Neural progenitor cell (in vitro differentiated cells): ENCODE measurements at regions not wholly inside any gene's neighbourhood (a gene's known extent, or its start where the extent isn't known, plus 50 kb on each side); places are given as distances from the start of the nearest gene placed in this dataset.

Experiments
- DNase-seq: peaks from one replicate; pipeline ENCODE4 v3.0.0-alpha.2; 2016; ENCODE audit warnings: low spot score
- H2AFZ ChIP-seq: fragments of 200-600 bp; sonication (generic); replicated peaks from 2 replicates; pipeline ENCODE4 v1.6.1; 2016; ENCODE audit warnings: antibody characterized with exemption
- H3F3A ChIP-seq: fragments of 200-600 bp; sonication (generic); 2 replicates; pipeline ENCODE4 v1.6.1; 2016; ENCODE audit warnings: antibody characterized with exemption, low read depth
- H3K27ac ChIP-seq: fragments of 200-600 bp; sonication (generic); 2 replicates; pipeline ENCODE4 v1.5.1; 2016; ENCODE audit warnings: mild to moderate bottlenecking
- H3K27me3 ChIP-seq: fragments of 200-600 bp; sonication (generic); 2 replicates; pipeline ENCODE4 v1.6.1; 2016; ENCODE audit warnings: mild to moderate bottlenecking, moderate library complexity
- H3K36me3 ChIP-seq: fragments of 200-600 bp; sonication (generic); 2 replicates; pipeline ENCODE4 v1.5.1; 2016
- H3K4me1 ChIP-seq: fragments of 200-600 bp; sonication (generic); 2 replicates; pipeline ENCODE4 v1.6.1; 2016; ENCODE audit warnings: mixed run types
- H3K4me2 ChIP-seq: fragments of 200-600 bp; sonication (generic); 2 replicates; pipeline ENCODE4 v1.6.1; 2016
- H3K4me3 ChIP-seq: fragments of 200-600 bp; sonication (generic); 2 replicates; pipeline ENCODE4 v1.5.1; 2016
- H3K79me2 ChIP-seq: fragments of 200-600 bp; sonication (generic); 2 replicates; pipeline ENCODE4 v1.6.1; 2016; ENCODE audit warnings: low read depth
- H3K9ac ChIP-seq: fragments of 200-600 bp; sonication (generic); 2 replicates; pipeline ENCODE4 v1.6.1; 2016
- H3K9me3 ChIP-seq: fragments of 200-600 bp; sonication (generic); 2 replicates; pipeline ENCODE4 v1.5.1; 2016; ENCODE audit warnings: low read depth
- H4K20me1 ChIP-seq: fragments of 200-600 bp; sonication (generic); 2 replicates; pipeline ENCODE4 v1.6.1; 2016; ENCODE audit warnings: low read depth
- H3K27ac Mint-ChIP-seq: 3 replicates; pipeline ENCODE4 v1.8.0; 2021; ENCODE audit warnings: mixed read lengths
- H3K27me3 Mint-ChIP-seq: 2 replicates; pipeline ENCODE4 v1.8.0; 2022; ENCODE audit warnings: low read depth, mild to moderate bottlenecking, inconsistent platforms, moderate library complexity, mixed read lengths; ENCODE audit not compliant: insufficient read depth
- H3K36me3 Mint-ChIP-seq: 3 replicates; pipeline ENCODE4 v1.8.0; 2021; ENCODE audit warnings: mixed read lengths
- H3K4me1 Mint-ChIP-seq: 3 replicates; pipeline ENCODE4 v1.8.0; 2021; ENCODE audit warnings: mixed read lengths
- H3K4me3 Mint-ChIP-seq: 3 replicates; pipeline ENCODE4 v1.8.0; 2021; ENCODE audit warnings: mild to moderate bottlenecking, moderate library complexity, mixed read lengths
- H3K9me3 Mint-ChIP-seq: 3 replicates; pipeline ENCODE4 v1.8.0; 2020; ENCODE audit warnings: mixed read lengths
- EZH2 ChIP-seq: fragments of 200-600 bp; sonication (generic); IDR thresholded peaks from 2 replicates; pipeline ENCODE4 v1.6.1; 2017; ENCODE audit warnings: antibody characterized with exemption, mild to moderate bottlenecking, moderate library complexity
- EZH2phosphoT487 ChIP-seq: fragments of 200-600 bp; sonication (generic); IDR thresholded peaks from 2 replicates; pipeline ENCODE4 v1.6.1; 2017; ENCODE audit warnings: antibody characterized with exemption
- TF ChIP-seq, protein P1 (sequence below): fragments of 200-600 bp; sonication (generic); IDR thresholded peaks from 2 replicates; pipeline ENCODE4 v1.5.1; 2017; ENCODE audit warnings: antibody characterized with exemption, mild to moderate bottlenecking

DNA sequence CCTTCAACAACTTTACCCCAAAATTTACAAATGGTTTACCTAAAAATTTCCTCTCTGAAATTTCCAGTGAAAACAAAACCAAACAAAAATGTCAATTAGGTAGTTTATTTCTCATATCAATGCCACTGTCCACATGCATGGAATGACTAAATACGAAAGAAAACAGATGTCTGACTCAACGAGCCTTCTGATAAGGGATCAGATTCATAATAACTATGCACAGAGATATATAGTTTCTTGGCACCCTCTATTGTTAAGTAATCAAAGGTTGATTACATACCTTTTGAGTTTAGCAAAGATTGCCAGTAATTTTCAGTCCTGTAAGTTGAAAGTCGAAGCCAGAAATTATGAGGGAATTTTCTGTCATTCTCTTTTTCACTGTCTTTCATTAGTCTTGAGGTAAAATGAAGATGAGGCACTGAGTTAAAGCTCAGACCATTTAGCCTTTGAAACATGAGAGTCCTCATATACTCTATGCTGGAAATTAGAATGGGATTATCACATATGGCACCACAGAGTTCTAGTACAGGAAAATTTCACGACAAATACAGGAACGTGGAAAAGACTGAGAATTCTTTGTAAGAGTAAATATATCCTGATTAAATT lies 519.1 kb upstream of the ANKRD30A start:
- H3K4me2 ChIP-seq = no peak overlapping the region

DNA sequence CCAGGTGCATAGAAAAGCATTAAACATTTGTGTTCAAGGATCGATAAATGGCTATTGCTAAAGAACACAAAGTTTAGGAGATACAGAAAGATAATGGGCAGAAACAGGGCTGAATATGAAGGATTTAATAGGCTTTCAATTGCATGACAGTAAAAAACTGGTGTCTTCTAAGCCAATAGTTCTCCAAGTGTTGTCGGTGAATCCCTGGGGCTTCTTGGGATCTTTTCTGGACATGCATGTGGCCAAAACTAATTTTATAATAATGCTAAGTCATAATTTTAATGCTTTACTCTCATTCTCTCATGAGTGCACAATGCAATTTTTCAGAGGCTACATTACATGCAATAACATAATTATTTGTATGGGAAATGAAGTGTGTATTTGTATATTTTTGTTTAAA lies 521.1 kb upstream of the ANKRD30A start:
- Mint-ChIP-seq H3K9me3 (no peaks in the 10 kb centered on the region), H3K27me3 (no peaks in the 10 kb centered on the region), H3K36me3 (no peaks in the 10 kb centered on the region), H3K4me3 (no peak overlapping the region), H3K27ac (no peak overlapping the region), H3K4me1 (no peaks in the 10 kb centered on the region)
- no peak for DNase-seq
- no peak overlapping the region for H2AFZ ChIP-seq
- no peaks in the 10 kb centered on the region for H3K9me3 ChIP-seq
- no peaks in the 10 kb centered on the region for H3K79me2 ChIP-seq
- no peaks in the 10 kb centered on the region for H3K36me3 ChIP-seq
- H4K20me1 ChIP-seq = no peaks in the 10 kb centered on the region
- H3K4me1 ChIP-seq = no peaks in the 10 kb centered on the region
- H3K9ac ChIP-seq = no peak overlapping the region
- no peak overlapping the region for H3K4me2 ChIP-seq
- no peak overlapping the region for H3K4me3 ChIP-seq
- no peaks in the 10 kb centered on the region for H3K27me3 ChIP-seq
- TF ChIP-seq EZH2 (no peak), EZH2phosphoT487 (no peak)
- TF ChIP-seq, protein P1, sequence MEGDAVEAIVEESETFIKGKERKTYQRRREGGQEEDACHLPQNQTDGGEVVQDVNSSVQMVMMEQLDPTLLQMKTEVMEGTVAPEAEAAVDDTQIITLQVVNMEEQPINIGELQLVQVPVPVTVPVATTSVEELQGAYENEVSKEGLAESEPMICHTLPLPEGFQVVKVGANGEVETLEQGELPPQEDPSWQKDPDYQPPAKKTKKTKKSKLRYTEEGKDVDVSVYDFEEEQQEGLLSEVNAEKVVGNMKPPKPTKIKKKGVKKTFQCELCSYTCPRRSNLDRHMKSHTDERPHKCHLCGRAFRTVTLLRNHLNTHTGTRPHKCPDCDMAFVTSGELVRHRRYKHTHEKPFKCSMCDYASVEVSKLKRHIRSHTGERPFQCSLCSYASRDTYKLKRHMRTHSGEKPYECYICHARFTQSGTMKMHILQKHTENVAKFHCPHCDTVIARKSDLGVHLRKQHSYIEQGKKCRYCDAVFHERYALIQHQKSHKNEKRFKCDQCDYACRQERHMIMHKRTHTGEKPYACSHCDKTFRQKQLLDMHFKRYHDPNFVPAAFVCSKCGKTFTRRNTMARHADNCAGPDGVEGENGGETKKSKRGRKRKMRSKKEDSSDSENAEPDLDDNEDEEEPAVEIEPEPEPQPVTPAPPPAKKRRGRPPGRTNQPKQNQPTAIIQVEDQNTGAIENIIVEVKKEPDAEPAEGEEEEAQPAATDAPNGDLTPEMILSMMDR = no peak
- H3F3A ChIP-seq = no peaks in the 10 kb centered on the region
- no peak overlapping the region for H3K27ac ChIP-seq

More for the DNA sequence above, 519.1 kb upstream of the ANKRD30A start:
- Histone ChIP-seq H3K27me3 (no peaks in the 10 kb centered on the region), H3K4me3 (no peak overlapping the region), H3K9ac (no peak overlapping the region), H3K9me3 (no peaks in the 10 kb centered on the region), H3K4me1 (no peaks in the 10 kb centered on the region), H2AFZ (no peak overlapping the region), H3K36me3 (no peaks in the 10 kb centered on the region), H3K27ac (no peak overlapping the region), H3K79me2 (no peaks in the 10 kb centered on the region), H4K20me1 (no peaks in the 10 kb centered on the region), H3F3A (no peaks in the 10 kb centered on the region)
- Mint-ChIP-seq H3K36me3 (no peaks in the 10 kb centered on the region), H3K4me1 (no peaks in the 10 kb centered on the region), H3K9me3 (no peaks in the 10 kb centered on the region), H3K4me3 (no peak overlapping the region), H3K27ac (no peak overlapping the region), H3K27me3 (no peaks in the 10 kb centered on the region)
- no peak for DNase-seq
- TF ChIP-seq EZH2 (no peak), EZH2phosphoT487 (no peak)
- TF ChIP-seq, protein P1 = no peak

DNA sequence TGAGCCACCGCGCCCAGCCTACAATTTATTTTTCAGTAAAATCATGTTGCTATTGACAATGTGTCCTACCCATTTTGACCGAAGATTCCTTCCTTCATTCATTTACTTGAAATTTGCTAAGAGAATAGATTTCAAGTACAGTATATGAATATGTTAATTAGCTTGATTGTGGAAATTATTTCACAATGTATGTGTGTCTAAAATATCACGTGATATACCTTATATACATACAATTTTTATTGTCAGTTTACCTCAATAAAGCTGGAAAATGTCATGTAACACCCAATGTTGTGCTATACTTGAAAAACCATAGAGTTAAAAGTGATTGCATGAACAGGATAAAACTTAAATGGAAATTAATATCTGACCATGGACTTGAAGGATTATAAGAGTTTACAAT lies 521.7 kb upstream of the ANKRD30A start:
- Histone ChIP-seq H3K27me3 (no peaks in the 10 kb centered on the region), H3K4me1 (no peaks in the 10 kb centered on the region), H2AFZ (no peak overlapping the region), H3K9ac (no peak overlapping the region), H3K27ac (no peak overlapping the region), H3K4me3 (no peak overlapping the region), H3K9me3 (no peaks in the 10 kb centered on the region), H3K79me2 (no peaks in the 10 kb centered on the region), H4K20me1 (no peaks in the 10 kb centered on the region), H3F3A (no peaks in the 10 kb centered on the region), H3K36me3 (no peaks in the 10 kb centered on the region), H3K4me2 (no peak overlapping the region)
- no peak for DNase-seq
- H3K9me3 Mint-ChIP-seq = no peaks in the 10 kb centered on the region
- no peaks in the 10 kb centered on the region for H3K36me3 Mint-ChIP-seq
- H3K4me1 Mint-ChIP-seq = no peaks in the 10 kb centered on the region
- H3K4me3 Mint-ChIP-seq = no peak overlapping the region
- no peak overlapping the region for H3K27ac Mint-ChIP-seq
- TF ChIP-seq, protein P1 = no peak
- TF ChIP-seq EZH2 (no peak), EZH2phosphoT487 (no peak)
- H3K27me3 Mint-ChIP-seq = no peaks in the 10 kb centered on the region
